HL-60 (cell line): ENCODE measurements at regions not wholly inside any gene's neighbourhood (a gene's known extent, or its start where the extent isn't known, plus 50 kb on each side); places are given as distances from the start of the nearest gene placed in this dataset.

Experiments used
- DNase-seq, 2 experiments: peaks; one replicate each; pipeline ENCODE4 v3.0.0-alpha.2; 2010 to 2020; ENCODE audit warnings: low read depth in 1 of 2, low spot score in 1 of 2
- H3K27ac ChIP-seq: fragments of 250-450 bp; sonication (Bioruptor Pico); replicated peaks from 2 replicates; pipeline ENCODE4 v1.5.1; 2020; ENCODE audit warnings: mild to moderate bottlenecking, moderate library complexity
- H3K27me3 ChIP-seq: fragments of 250-450 bp; sonication (Bioruptor Pico); 2 replicates; pipeline ENCODE4 v1.5.1; 2021; ENCODE audit warnings: mild to moderate bottlenecking, moderate library complexity; ENCODE audit not compliant: insufficient read depth, poor library complexity, severe bottlenecking
- H3K4me3 ChIP-seq: replicated peaks from 2 replicates; pipeline ENCODE4 v1.5.1; 2011; ENCODE audit warnings: mild to moderate bottlenecking, control low read depth, low read length; ENCODE audit not compliant: insufficient read depth
- GABPA ChIP-seq: IDR thresholded peaks from 2 replicates; pipeline ENCODE4 v1.6.1; 2012; ENCODE audit warnings: low read depth
- POLR2AphosphoS5 ChIP-seq: IDR thresholded peaks from 2 replicates; pipeline ENCODE4 v1.6.1; 2012; ENCODE audit warnings: low read depth
- REST ChIP-seq: IDR thresholded peaks from 2 replicates; pipeline ENCODE4 v1.6.1; 2012; ENCODE audit warnings: low read depth; ENCODE audit not compliant: insufficient replicate concordance
- SPI1 ChIP-seq: IDR thresholded peaks from 2 replicates; pipeline ENCODE4 v1.6.1; 2012; ENCODE audit warnings: low read depth, mild to moderate bottlenecking, borderline replicate concordance
- TF ChIP-seq, protein P1 (sequence below): IDR thresholded peaks from one replicate; pipeline ENCODE4 v1.5.1; 2011; ENCODE audit warnings: low read length, control low read depth, inconsistent platforms; ENCODE audit not compliant: insufficient read depth

DNA sequence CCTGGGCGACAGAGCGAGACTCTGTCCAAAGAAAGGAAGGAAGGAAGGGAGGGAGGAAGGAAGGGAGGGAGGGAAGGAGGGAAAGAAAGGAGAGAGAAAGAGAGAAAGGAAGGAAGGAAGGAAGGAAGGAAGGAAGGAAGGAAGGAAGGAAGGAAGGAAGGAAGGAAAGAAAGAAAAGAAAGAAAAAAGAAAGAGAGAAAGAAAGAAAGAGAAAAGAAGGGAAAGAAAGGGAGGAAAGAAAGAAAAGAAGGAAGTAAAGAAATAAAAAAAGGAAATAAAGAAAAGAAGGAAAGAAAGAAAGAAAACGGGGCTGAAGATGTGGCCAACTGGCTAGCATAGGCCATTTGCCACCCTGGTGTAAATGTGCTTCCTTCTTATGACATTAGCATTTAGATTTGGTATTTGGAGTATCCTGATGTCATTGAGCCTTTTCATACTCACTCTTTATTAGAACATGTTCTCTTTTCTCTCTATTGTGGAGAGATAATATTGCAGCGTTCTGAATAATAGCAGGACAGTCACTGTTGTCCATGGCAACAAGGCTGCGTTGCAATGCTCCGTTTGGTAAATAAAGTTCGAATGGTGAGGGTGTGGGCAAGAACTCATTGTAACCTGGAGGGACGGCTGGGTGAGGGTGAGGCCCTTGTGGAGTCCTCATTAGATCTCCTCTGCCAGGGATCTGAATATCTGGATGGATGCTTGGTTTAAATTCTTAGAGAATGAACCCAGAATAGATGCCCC, 173.9 kb upstream of the UBL3 start:
- Histone ChIP-seq H3K27me3 (no peaks in the 10 kb centered on the region), H3K4me3 (no peak overlapping the region), H3K27ac (no peak overlapping the region)
- no peak for TF ChIP-seq REST
- TF ChIP-seq GABPA: no peak
- no peak for TF ChIP-seq POLR2AphosphoS5
- TF ChIP-seq, protein P1, sequence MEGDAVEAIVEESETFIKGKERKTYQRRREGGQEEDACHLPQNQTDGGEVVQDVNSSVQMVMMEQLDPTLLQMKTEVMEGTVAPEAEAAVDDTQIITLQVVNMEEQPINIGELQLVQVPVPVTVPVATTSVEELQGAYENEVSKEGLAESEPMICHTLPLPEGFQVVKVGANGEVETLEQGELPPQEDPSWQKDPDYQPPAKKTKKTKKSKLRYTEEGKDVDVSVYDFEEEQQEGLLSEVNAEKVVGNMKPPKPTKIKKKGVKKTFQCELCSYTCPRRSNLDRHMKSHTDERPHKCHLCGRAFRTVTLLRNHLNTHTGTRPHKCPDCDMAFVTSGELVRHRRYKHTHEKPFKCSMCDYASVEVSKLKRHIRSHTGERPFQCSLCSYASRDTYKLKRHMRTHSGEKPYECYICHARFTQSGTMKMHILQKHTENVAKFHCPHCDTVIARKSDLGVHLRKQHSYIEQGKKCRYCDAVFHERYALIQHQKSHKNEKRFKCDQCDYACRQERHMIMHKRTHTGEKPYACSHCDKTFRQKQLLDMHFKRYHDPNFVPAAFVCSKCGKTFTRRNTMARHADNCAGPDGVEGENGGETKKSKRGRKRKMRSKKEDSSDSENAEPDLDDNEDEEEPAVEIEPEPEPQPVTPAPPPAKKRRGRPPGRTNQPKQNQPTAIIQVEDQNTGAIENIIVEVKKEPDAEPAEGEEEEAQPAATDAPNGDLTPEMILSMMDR: no peak
- TF ChIP-seq SPI1: no peak
- DNase-seq: no peak

- Histone ChIP-seq H3K27me3 (no peaks in the 10 kb centered on the region), H3K4me3 (no peak overlapping the region), H3K27ac (no peak overlapping the region)
- TF ChIP-seq GABPA (no peak), POLR2AphosphoS5 (no peak), REST (no peak), SPI1 (no peak)
- TF ChIP-seq, protein P1: no peak
- DNase-seq: no peak
Measured at GRCh38 chr13:30023196-30023895, 172.9 kb upstream of the UBL3 start.

DNA sequence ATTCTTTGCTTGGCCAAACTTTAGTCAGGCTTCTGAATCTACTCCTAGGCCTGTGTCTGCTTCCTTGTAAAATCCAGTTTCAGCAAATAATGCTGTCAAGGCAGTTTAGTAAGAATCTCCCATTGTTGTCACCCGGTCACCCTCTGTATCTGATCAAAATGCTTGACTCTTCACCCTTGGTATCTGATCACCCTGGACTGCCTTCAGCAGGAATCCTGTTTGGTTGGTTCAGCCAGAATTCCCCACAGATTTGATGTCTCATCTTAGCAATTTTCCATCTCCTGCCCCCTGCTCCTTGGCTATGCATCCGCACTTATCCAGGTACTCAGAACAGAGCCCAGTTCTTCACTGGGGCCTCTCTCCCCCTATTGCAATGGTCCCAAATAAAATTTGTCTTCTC, 172.4 kb upstream of the UBL3 start:
- TF ChIP-seq GABPA (no peak), SPI1 (no peak), REST (no peak)
- TF ChIP-seq, protein P1: no peak
- H3K27ac ChIP-seq: no peak overlapping the region
- no peak overlapping the region for H3K4me3 ChIP-seq
- no peaks in the 10 kb centered on the region for H3K27me3 ChIP-seq
- no peak for DNase-seq
